K562 (cell line): ENCODE measurements at regions not wholly inside any gene's neighbourhood (a gene's known extent, or its start where the extent isn't known, plus 50 kb on each side); places are given as distances from the start of the nearest gene placed in this dataset.

Experiments used
- ATAC-seq: fragments of 200-7000 bp; cut with Tn5 transposase; 3 replicates; pipeline ENCODE4 v1.9.1; 2020; ENCODE audit warnings: moderate library complexity
- BruUV-seq: library from RNA; stranded (reverse); fragments of 400-500 nt; replicated peaks from 2 replicates; lab custom pipeline; 2021; lab: Mats Ljungman, UMichigan
- CTCF ChIA-PET: fragments of 300-600 bp; formaldehyde crosslinking; extraction: SDS; loops from one replicate; lab custom pipeline; 2021; ENCODE audit warnings: low intra/inter-chr PET ratio; lab: Yijun Ruan, JAX
- POLR2A ChIA-PET: fragments of 300-600, 350-650 bp; sonication (Branson Sonifier 250); formaldehyde crosslinking; extraction: SDS; loops from one replicate; lab custom pipeline; 2021; ENCODE audit warnings: antibody characterized with exemption, inconsistent platforms; lab: Yijun Ruan, JAX
- DNase-seq, 4 experiments: peaks; one replicate each; pipeline versions ENCODE4 v3.0.0 to v3.0.0-alpha.2; 2011 to 2018; ENCODE audit warnings: low spot score in 3 of 4, mixed read lengths in 3 of 4; ENCODE audit errors: extremely low read depth in 1 of 4
- FAIRE-seq: peaks from 2 replicates; lab custom pipeline; 2011; peaks lifted over from hg19 to GRCh38; lab: Jason Lieb, UNC
- H2AFZ ChIP-seq: 2 replicates; pipeline ENCODE4 v1.6.0; 2011; ENCODE audit warnings: low read depth, low read length, control low read depth, inconsistent platforms
- H3K27ac ChIP-seq: fragments of 200-600 bp; 3 replicates; pipeline ENCODE4 v1.8.0; 2011; ENCODE audit warnings: low read depth, mild to moderate bottlenecking, control low read depth, inconsistent platforms, low read length, moderate library complexity, mixed read lengths; ENCODE audit errors: extremely low read depth
- H3K27me3 ChIP-seq, 2 experiments: fragments of 300-600 bp in 1 of 2; 2 replicates in 1 of 2; 3 replicates in 1 of 2; pipeline versions ENCODE4 v1.6.0 to v1.8.0; 2011; ENCODE audit warnings: inconsistent platforms in 2 of 2, low read length in 2 of 2, mild to moderate bottlenecking in 1 of 2, mixed read lengths in 1 of 2, moderate library complexity in 1 of 2; ENCODE audit not compliant: control insufficient read depth in 2 of 2, insufficient read depth in 2 of 2
- H3K36me3 ChIP-seq: fragments of 300-600 bp; 3 replicates; pipeline ENCODE4 v1.8.0; 2011; ENCODE audit warnings: mild to moderate bottlenecking, low read length, inconsistent platforms; ENCODE audit not compliant: control insufficient read depth, insufficient read depth
- H3K4me1 ChIP-seq, 2 experiments: fragments of 200-600 bp in 1 of 2; replicated peaks in 1 of 2; 2 replicates in 1 of 2; 3 replicates in 1 of 2; pipeline versions ENCODE4 v1.5.1 to v1.8.0; 2011; ENCODE audit warnings: inconsistent platforms in 2 of 2, low read length in 2 of 2, mild to moderate bottlenecking in 1 of 2, mixed read lengths in 1 of 2, moderate library complexity in 1 of 2; ENCODE audit not compliant: control insufficient read depth in 2 of 2, insufficient read depth in 2 of 2
- H3K4me2 ChIP-seq: 2 replicates; pipeline ENCODE4 v1.6.1; 2011; ENCODE audit warnings: low read length, control low read depth, inconsistent platforms, mixed read lengths; ENCODE audit not compliant: insufficient read depth
- H3K4me3 ChIP-seq: fragments of 200-600 bp; sonication (generic), shearing (Covaris generic); 2 replicates; pipeline ENCODE4 v1.5.1; 2016; ENCODE audit warnings: control low read depth, inconsistent platforms
- H3K79me2 ChIP-seq: fragments of 200-600 bp; 3 replicates; pipeline ENCODE4 v1.8.0; 2011; ENCODE audit warnings: low read length, inconsistent platforms; ENCODE audit not compliant: control insufficient read depth, insufficient read depth
- H3K9ac ChIP-seq, 2 experiments: 2 replicates each; pipeline versions ENCODE4 v1.6.0 to v1.6.1; 2011; ENCODE audit warnings: low read depth in 2 of 2, low read length in 2 of 2, control low read depth in 1 of 2, inconsistent platforms in 1 of 2, mild to moderate bottlenecking in 1 of 2, mixed read lengths in 1 of 2; ENCODE audit not compliant: insufficient read depth in 1 of 2
- H3K9me1 ChIP-seq: one replicate; pipeline ENCODE4 v1.6.0; 2011; ENCODE audit warnings: inconsistent platforms, mild to moderate bottlenecking, low read length, moderate library complexity; ENCODE audit not compliant: control insufficient read depth, insufficient read depth
- H3K9me3 ChIP-seq: replicated peaks from 2 replicates; pipeline ENCODE4 v1.5.1; 2011; ENCODE audit warnings: low read depth, low read length, inconsistent platforms; ENCODE audit not compliant: control insufficient read depth, insufficient read depth
- H4K20me1 ChIP-seq: replicated peaks from 2 replicates; pipeline ENCODE4 v1.6.1; 2011; ENCODE audit warnings: low read length, inconsistent platforms, mixed read lengths; ENCODE audit not compliant: control insufficient read depth, insufficient read depth
- BACH1 ChIP-seq: fragments of 200-800 bp; sonication (Bioruptor generic); IDR thresholded peaks from 2 replicates; pipeline ENCODE4 v1.6.1; 2016; ENCODE audit warnings: missing genetic modification characterization, missing compliant biosample characterization
- C11orf30 ChIP-seq: fragments of 450-650 bp; IDR thresholded peaks from 2 replicates; pipeline ENCODE4 v1.6.1; 2016; ENCODE audit warnings: low read depth, mild to moderate bottlenecking
- NR2C2 ChIP-seq, 2 experiments: fragments of 200-800 bp in 1 of 2; sonication (Bioruptor generic) in 1 of 2; sonication (generic) in 1 of 2; formaldehyde crosslinking in 1 of 2; IDR thresholded peaks; 2 replicates each; pipeline versions ENCODE4 v1.6.1 to v1.8.0; 2016 to 2022; ENCODE audit warnings: mild to moderate bottlenecking in 1 of 2, missing compliant biosample characterization in 1 of 2, missing genetic modification characterization in 1 of 2, missing genetic modification reagents in 1 of 2
- PRDM10 ChIP-seq: fragments of 450-650 bp; IDR thresholded peaks from 2 replicates; pipeline ENCODE4 v1.6.1; 2018; ENCODE audit not compliant: partially characterized antibody
- TRIM24 ChIP-seq, 2 experiments: fragments of 450-650 bp; IDR thresholded peaks; 2 replicates each; pipeline ENCODE4 v1.6.1; 2016
- ZBTB26 ChIP-seq: fragments of 450-650 bp; formaldehyde crosslinking; IDR thresholded peaks from 2 replicates; pipeline ENCODE4 v1.4.0; 2022; ENCODE audit warnings: missing genetic modification characterization
- ZNF146 ChIP-seq: IDR thresholded peaks from one replicate; pipeline ENCODE4 v1.6.1; 2018; ENCODE audit warnings: missing compliant biosample characterization; ENCODE audit not compliant: unreplicated experiment
- ZNF384 ChIP-seq: IDR thresholded peaks from 2 replicates; pipeline ENCODE4 v1.6.1; 2012; ENCODE audit warnings: low read depth, low read length, improper control_type of control experiment
- WGBS: fragments of 100-300 bp; shearing (Covaris generic); methylation state at CpG from one replicate; pipeline ENCODE4 v1.1.6; 2016; ENCODE audit warnings: low coverage, mixed read lengths; ENCODE audit not compliant: insufficient coverage; ENCODE audit errors: missing lambda C conversion rate; 5-methylcytosine and 5-hydroxymethylcytosine counted together
- in situ Hi-C: fragments of 300-500 bp; cut with MboI; formaldehyde crosslinking; loops from 4 replicates; pipeline ENCODE4 v1.15.0; 2018; ENCODE audit warnings: inconsistent platforms, mixed read lengths
- intact Hi-C: fragments of 100-400 bp; cut with micrococcal nuclease; formaldehyde crosslinking; loops from 2 replicates; pipeline ENCODE4 v1.14.2; 2022

- no peak for TF ChIP-seq ZNF384
- peak; percentile 67 for TF ChIP-seq ZNF146
- no peak for TF ChIP-seq PRDM10
- no peak for TF ChIP-seq NR2C2 (CRISPR knock-in tag; IDR thresholded peaks at IDR 0.05)
- no peak for TF ChIP-seq NR2C2 (tag; IDR thresholded peaks at IDR 0.05)
- TF ChIP-seq BACH1: no peak
- no peak for TF ChIP-seq ZBTB26
- TF ChIP-seq TRIM24 (IDR thresholded peaks at IDR 0.05): no peak
- no peak for TF ChIP-seq C11orf30
- no peak overlapping the region for H3K4me3 ChIP-seq
- no peak overlapping the region for H3K4me2 ChIP-seq
- H3K36me3 ChIP-seq: no peaks in the 10 kb centered on the region
- BruUV-seq: no TSS peak
- intact Hi-C loops (no loop called here), in situ Hi-C loops (no loop called here)
- peaks cover 7% of the 10 kb centered on the region; the same call in 1 of the 2 replicates for H4K20me1 ChIP-seq
- 3% methylated on average over 5 of the region's 5 CpGs for WGBS
- H3K79me2 ChIP-seq: no peaks in the 10 kb centered on the region
- H3K9me3 ChIP-seq: no peaks in the 10 kb centered on the region
- DNase-seq (no peak), ATAC-seq (no peak), FAIRE-seq (no peak)
- H3K4me1 ChIP-seq: no peaks in the 10 kb centered on the region; a peak in 1 of 5 replicates
- POLR2A ChIA-PET: no interaction called here
- H3K27me3 ChIP-seq: peaks cover 0 to 11% of the 10 kb centered on the region in 2 experiments; a peak in 2 of 5 replicates
- no peaks in the 10 kb centered on the region for H3K9me1 ChIP-seq
- H3K27ac ChIP-seq: no peak overlapping the region
- CTCF ChIA-PET: no interaction called here
- H2AFZ ChIP-seq: no peak overlapping the region
- no peak overlapping the region for H3K9ac ChIP-seq
Measured at GRCh38 chr7:69414555-69414954, 183.7 kb upstream of the AUTS2 start.
